ENCODE measurements at regions not wholly inside any gene's neighbourhood (a gene's known extent, or its start where the extent isn't known, plus 50 kb on each side); places are given as distances from the start of the nearest gene placed in this dataset.

DNA sequence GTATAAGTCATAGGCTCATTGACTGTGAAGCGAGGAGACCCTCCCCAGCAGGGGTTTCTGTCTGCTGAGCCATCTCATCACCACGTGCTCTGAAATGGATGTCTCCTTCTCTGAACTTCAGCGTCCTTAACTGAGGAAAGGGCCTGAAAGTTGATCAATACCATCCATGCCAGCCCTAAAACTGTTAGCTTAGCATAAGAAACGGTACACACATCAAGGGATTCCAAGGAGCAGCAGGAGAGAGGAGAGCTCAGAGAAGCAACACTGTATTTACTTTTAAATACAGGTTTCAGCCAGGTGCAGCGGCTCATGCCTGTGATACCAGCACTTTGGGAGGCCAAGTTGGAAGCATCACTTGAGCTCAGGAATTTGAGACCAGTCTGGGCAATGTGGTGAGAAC lies 248.9 kb upstream of the TNRC6C start:
- peaks cover 13 to 18% of the 10 kb centered on the region in 2 experiments for H3K9me3 ChIP-seq (ENCODE audit: insufficient read depth in 2 of 2, low read depth in 1 of 2, low read length in 1 of 2)
- no peak overlapping the region for H2BK20ac ChIP-seq (ENCODE audit: low read length)
- peaks cover 0 to 9% (median 4%) of the 10 kb centered on the region in 4 experiments; a peak in 6 of 7 replicates for H3K4me1 ChIP-seq (replicated peaks in 1 of 4; ENCODE audit: control insufficient read depth in 3 of 4, insufficient read depth in 4 of 4, low read length in 3 of 4)
- H3K79me1 ChIP-seq (ENCODE audit: low read depth, low read length): no peaks in the 10 kb centered on the region
- peaks cover 0 to 2% (median 0%) of the 10 kb centered on the region in 4 experiments; a peak in 4 of 7 replicates for H3K27me3 ChIP-seq (replicated peaks in 1 of 4; ENCODE audit: control insufficient read depth in 3 of 4, extremely low read depth in 1 of 4, insufficient read depth in 3 of 4, low read length in 3 of 4)
- H2AK5ac ChIP-seq (ENCODE audit: low read depth, low read length): no peak overlapping the region
- H3K4me3 ChIP-seq (ENCODE audit: extremely low read depth in 1 of 4, insufficient read depth in 2 of 4, low read depth in 3 of 4, low read length in 4 of 4): no peak overlapping the region
- no peaks in the 10 kb centered on the region for H4K20me1 ChIP-seq (replicated peaks in 1 of 2; ENCODE audit: control insufficient read depth in 1 of 2, insufficient read depth in 2 of 2, low read length in 2 of 2)
- no peak overlapping the region for H4K5ac ChIP-seq (ENCODE audit: insufficient read length, low read depth, low read length)
- no peak overlapping the region for H3K14ac ChIP-seq (ENCODE audit: insufficient read length)
- no peak overlapping the region for H2BK12ac ChIP-seq (ENCODE audit: low read depth, low read length)
- peak; percentile 74 for FAIRE-seq
- no peaks in the 10 kb centered on the region; the same call in 1 of the 2 replicates for H3K23me2 ChIP-seq (ENCODE audit: low read depth, low read length)
- no peak overlapping the region for H4K8ac ChIP-seq (ENCODE audit: extremely low read depth, insufficient read depth, low read length)
- H3K23ac ChIP-seq (ENCODE audit: insufficient read length): no peak overlapping the region
- H3K36me3 ChIP-seq (ENCODE audit: control insufficient read depth in 2 of 4, insufficient read depth in 4 of 4, low read length in 3 of 4): no peaks in the 10 kb centered on the region
- 45% methylated on average over 5 of the region's 5 CpGs; no CpG with 5 or more reads in 1 of the 2 experiments for WGBS, 2 experiments (ENCODE audit: extremely low coverage in 1 of 2, insufficient coverage in 1 of 2, insufficient read length in 1 of 2, insufficient replicate concordance in 2 of 2, low coverage in 1 of 2, low lambda C conversion rate in 2 of 2, missing lambda C conversion rate in 1 of 2)
- peak overlapping the region in 1 of 2 experiments; percentile 44; a peak in 2 of 4 replicates for H3K4me2 ChIP-seq (ENCODE audit: insufficient read depth in 1 of 2, low read depth in 2 of 2, low read length in 2 of 2)
- peak in 1 of 2 experiments; percentile 40 for DNase-seq (ENCODE audit: low read depth in 1 of 2, low spot score in 2 of 2)
- POLR2A ChIA-PET (ENCODE audit: partially characterized antibody): no interaction called here
- H2BK120ac ChIP-seq (replicated peaks; ENCODE audit: low read depth, low read length): no peak overlapping the region
- H2BK15ac ChIP-seq (ENCODE audit: low read length): no peak overlapping the region
- no peak overlapping the region for H3K9ac ChIP-seq (replicated peaks in 1 of 4; ENCODE audit: extremely low read depth in 1 of 4, low read depth in 3 of 4, low read length in 3 of 4)
- no peak overlapping the region for H3K18ac ChIP-seq (ENCODE audit: extremely low read depth, low read length)
- CTCF ChIA-PET (ENCODE audit: partially characterized antibody): interaction anchor here (1.3 to 2.7 kb wide), 7 partner anchors 14 to 310 kb away, joined by 3 to 10 read pairs (median 4); no protein-coding TSS in a partner anchor
- no peaks in the 10 kb centered on the region for H3K79me2 ChIP-seq (ENCODE audit: control insufficient read depth in 1 of 2, insufficient read depth in 2 of 2, low read length in 2 of 2)
- H2BK5ac ChIP-seq (ENCODE audit: low read depth, low read length): no peak overlapping the region
- no peak overlapping the region for H4K91ac ChIP-seq (replicated peaks; ENCODE audit: insufficient read length, low read length)
- H3K56ac ChIP-seq (replicated peaks; ENCODE audit: insufficient read length, low read depth, low read length): no peak overlapping the region
- no peak overlapping the region; the same call in 1 of the 2 replicates for H3K27ac ChIP-seq (ENCODE audit: low read depth, low read length)
- no peak overlapping the region for H3K4ac ChIP-seq (replicated peaks; ENCODE audit: insufficient read length, low read depth, low read length)
- no peak overlapping the region for H2AFZ ChIP-seq (ENCODE audit: low read length)
- TF ChIP-seq EGR1 (IDR thresholded peaks at IDR 0.05; ENCODE audit: borderline replicate concordance, low read depth, low read length) (no peak), NRF1 (IDR thresholded peaks at IDR 0.05; ENCODE audit: low read depth, low read length) (no peak), KDM4A (IDR thresholded peaks at IDR 0.05; ENCODE audit: low read depth, low read length, severe bottlenecking) (no peak), YY1 (IDR thresholded peaks at IDR 0.05; ENCODE audit: low read depth, low read length) (no peak), RAD21 (IDR thresholded peaks at IDR 0.05 in 1 of 2, conservative IDR thresholded peaks at IDR 0.05 in 1 of 2; ENCODE audit: low read depth in 2 of 2, low read length in 2 of 2) (no peak), HDAC2 (IDR thresholded peaks at IDR 0.05; ENCODE audit: borderline replicate concordance in 1 of 2, low read depth in 2 of 2, low read length in 2 of 2) (peak in 1 of 2 experiments; percentile 29; a peak in 1 of 4 replicates), SP4 (IDR thresholded peaks at IDR 0.05; ENCODE audit: low read length) (no peak), E2F6 (IDR thresholded peaks at IDR 0.05) (no peak), ZNF274 (IDR thresholded peaks at IDR 0.05; ENCODE audit: borderline replicate concordance, extremely low read depth, low read length) (no peak), BACH1 (IDR thresholded peaks at IDR 0.05; ENCODE audit: low read length) (no peak), CHD2 (IDR thresholded peaks at IDR 0.05; ENCODE audit: low read length) (no peak), EP300 (IDR thresholded peaks at IDR 0.05; ENCODE audit: borderline replicate concordance in 1 of 2, low read depth in 2 of 2, low read length in 2 of 2) (no peak), TEAD4 (IDR thresholded peaks at IDR 0.05; ENCODE audit: low read depth, low read length) (peak; percentile 22; the same call in 1 of the 2 replicates)
